DOHH2 (cell line): ENCODE measurements at regions not wholly inside any gene's neighbourhood (a gene's known extent, or its start where the extent isn't known, plus 50 kb on each side); places are given as distances from the start of the nearest gene placed in this dataset.

ENCODE experiments used
- CTCF ChIP-seq: fragments of 200-600 bp; sonication (generic); IDR thresholded peaks from one replicate; pipeline ENCODE4 v1.5.1; 2014; ENCODE audit warnings: antibody characterized with exemption, mild to moderate bottlenecking, low read depth, low read length; ENCODE audit not compliant: poor library complexity, severe bottlenecking
- EZH2phosphoT487 ChIP-seq: fragments of 200-600 bp; sonication (generic); IDR thresholded peaks from 2 replicates; pipeline ENCODE4 v1.6.1; 2017; ENCODE audit warnings: borderline replicate concordance, mild to moderate bottlenecking, antibody characterized with exemption, low read length, moderate library complexity, mixed read lengths

GRCh38 chr6:156160007-156160794, 617.0 kb upstream of the ARID1B start:
- TF ChIP-seq CTCF (no peak), EZH2phosphoT487 (no peak)
